Astrocyte (in vitro differentiated cells and primary cell): ENCODE measurements at regions not wholly inside any gene's neighbourhood (a gene's known extent, or its start where the extent isn't known, plus 50 kb on each side); places are given as distances from the start of the nearest gene placed in this dataset.
A peak's percentile ranks its signal among the peaks of the same experiment; 100 is the strongest.

Experiments
- DNase-seq: peaks from one replicate; pipeline ENCODE4 v3.0.0-alpha.2; 2010; ENCODE audit warnings: low read depth
- FAIRE-seq: peaks from 2 replicates; lab custom pipeline; 2011; peaks lifted over from hg19 to GRCh38; lab: Jason Lieb, UNC
- H2AFZ ChIP-seq: 2 replicates; pipeline ENCODE4 v1.6.0; 2012; ENCODE audit warnings: low read depth, low read length, inconsistent platforms
- H3K27ac ChIP-seq: 2 replicates; pipeline ENCODE4 v1.5.1; 2011; ENCODE audit warnings: low read depth, low read length, inconsistent platforms
- H3K27me3 ChIP-seq: 2 replicates; pipeline ENCODE4 v1.6.0; 2011; ENCODE audit warnings: low read length, inconsistent platforms; ENCODE audit not compliant: insufficient read depth
- H3K36me3 ChIP-seq: 2 replicates; pipeline ENCODE4 v1.5.1; 2011; ENCODE audit warnings: low read length, inconsistent platforms; ENCODE audit not compliant: insufficient read depth
- H3K4me1 ChIP-seq: 2 replicates; pipeline ENCODE4 v1.5.1; 2011; ENCODE audit warnings: low read length, inconsistent platforms; ENCODE audit not compliant: insufficient read depth
- H3K4me2 ChIP-seq: 2 replicates; pipeline ENCODE4 v1.6.0; 2012; ENCODE audit warnings: low read length, inconsistent platforms
- H3K4me3 ChIP-seq: 2 replicates; pipeline ENCODE4 v1.5.1; 2011; ENCODE audit warnings: low read depth, mild to moderate bottlenecking, low read length, inconsistent platforms; ENCODE audit not compliant: insufficient read depth
- H3K79me2 ChIP-seq: 2 replicates; pipeline ENCODE4 v1.6.0; 2012; ENCODE audit warnings: mild to moderate bottlenecking, low read length, inconsistent platforms; ENCODE audit not compliant: insufficient read depth
- H3K9ac ChIP-seq: 2 replicates; pipeline ENCODE4 v1.6.0; 2012; ENCODE audit warnings: mild to moderate bottlenecking, low read length, inconsistent platforms
- H3K9me3 ChIP-seq: 2 replicates; pipeline ENCODE4 v1.5.1; 2012; ENCODE audit warnings: low read depth, mild to moderate bottlenecking, low read length, inconsistent platforms; ENCODE audit not compliant: insufficient read depth
- H4K20me1 ChIP-seq: 2 replicates; pipeline ENCODE4 v1.6.0; 2012; ENCODE audit warnings: low read length, inconsistent platforms; ENCODE audit not compliant: insufficient read depth
- H3K27ac Mint-ChIP-seq: one replicate; pipeline ENCODE4 v1.8.0; 2021; ENCODE audit warnings: mild to moderate bottlenecking, mixed read lengths; ENCODE audit not compliant: unreplicated experiment
- H3K27me3 Mint-ChIP-seq: one replicate; pipeline ENCODE4 v1.8.0; 2021; ENCODE audit warnings: low read depth, mixed read lengths; ENCODE audit not compliant: unreplicated experiment
- H3K36me3 Mint-ChIP-seq: one replicate; pipeline ENCODE4 v1.8.0; 2021; ENCODE audit warnings: low read depth, mixed read lengths; ENCODE audit not compliant: unreplicated experiment
- H3K4me1 Mint-ChIP-seq: one replicate; pipeline ENCODE4 v1.8.0; 2021; ENCODE audit warnings: low read depth, mixed read lengths; ENCODE audit not compliant: unreplicated experiment
- H3K4me3 Mint-ChIP-seq: one replicate; pipeline ENCODE4 v1.8.0; 2021; ENCODE audit warnings: mild to moderate bottlenecking, moderate library complexity, mixed read lengths; ENCODE audit not compliant: unreplicated experiment
- H3K9me3 Mint-ChIP-seq: one replicate; pipeline ENCODE4 v1.8.0; 2021; ENCODE audit warnings: mild to moderate bottlenecking, mixed read lengths; ENCODE audit not compliant: unreplicated experiment
- CTCF ChIP-seq: IDR thresholded peaks from 2 replicates; pipeline ENCODE4 v1.5.1; 2011; ENCODE audit warnings: low read depth, mild to moderate bottlenecking, inconsistent platforms, low read length, moderate library complexity; ENCODE audit not compliant: insufficient read depth
- EZH2 ChIP-seq: IDR thresholded peaks from 2 replicates; pipeline ENCODE4 v1.6.1; 2012; ENCODE audit warnings: mild to moderate bottlenecking, low read length, inconsistent platforms; ENCODE audit not compliant: insufficient read depth

GRCh38 chr3:77906102-77906709 lies 866.3 kb downstream of the ROBO2 start:
- TF ChIP-seq EZH2 (no peak), CTCF (no peak)
- Histone ChIP-seq H3K4me2 (peak overlapping the region; percentile 19), H3K9me3 (no peaks in the 10 kb centered on the region), H4K20me1 (no peaks in the 10 kb centered on the region), H3K27me3 (no peaks in the 10 kb centered on the region), H3K4me3 (no peak overlapping the region), H3K27ac (peak overlapping the region; percentile 23), H3K79me2 (no peaks in the 10 kb centered on the region), H3K9ac (no peak overlapping the region), H3K4me1 (no peaks in the 10 kb centered on the region), H3K36me3 (no peaks in the 10 kb centered on the region), H2AFZ (no peak overlapping the region)
- Mint-ChIP-seq H3K4me3 (no peak overlapping the region), H3K27ac (no peak overlapping the region), H3K27me3 (no peaks in the 10 kb centered on the region), H3K4me1 (no peaks in the 10 kb centered on the region), H3K36me3 (no peaks in the 10 kb centered on the region), H3K9me3 (no peaks in the 10 kb centered on the region)
- DNase-seq (peak; percentile 51), FAIRE-seq (no peak)

DNA sequence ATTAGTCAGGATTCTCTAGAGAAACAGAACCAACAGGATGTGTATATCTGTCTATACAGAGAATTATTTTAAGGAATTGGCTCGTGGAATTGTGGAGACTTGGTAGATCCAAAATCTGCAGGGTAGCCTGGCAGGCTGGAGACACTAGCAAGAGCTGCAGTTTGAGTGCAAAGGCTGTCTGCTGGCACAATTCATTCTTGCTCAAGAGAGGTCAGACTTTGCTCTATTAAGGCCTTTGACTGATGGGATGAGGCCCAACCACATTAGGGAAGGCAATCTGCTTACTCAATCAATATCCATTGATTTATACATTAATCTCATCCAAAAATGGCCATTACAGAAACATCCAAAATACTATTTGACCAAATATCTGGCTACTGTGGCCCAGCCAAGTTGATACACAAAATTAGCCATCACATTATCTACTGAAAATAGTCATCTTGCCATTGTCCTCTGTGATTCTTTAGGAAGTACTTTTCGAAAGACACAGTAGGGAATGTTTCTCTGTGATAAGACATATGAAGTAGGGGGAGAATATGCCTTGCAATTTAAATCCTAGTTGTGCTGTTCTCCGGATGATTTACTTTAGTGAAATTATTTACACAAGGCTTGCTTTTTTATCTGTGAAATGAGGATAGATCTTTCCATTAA lies 873.8 kb downstream of the ROBO2 start:
- Mint-ChIP-seq H3K36me3 (no peaks in the 10 kb centered on the region), H3K4me3 (no peak overlapping the region), H3K9me3 (no peaks in the 10 kb centered on the region), H3K4me1 (no peaks in the 10 kb centered on the region), H3K27ac (no peak overlapping the region), H3K27me3 (no peaks in the 10 kb centered on the region)
- no peaks in the 10 kb centered on the region for H3K79me2 ChIP-seq
- no peaks in the 10 kb centered on the region for H3K9me3 ChIP-seq
- H3K27ac ChIP-seq = no peak overlapping the region
- H3K4me1 ChIP-seq = no peaks in the 10 kb centered on the region
- no peak overlapping the region for H3K9ac ChIP-seq
- no peak overlapping the region for H3K4me3 ChIP-seq
- no peaks in the 10 kb centered on the region for H3K27me3 ChIP-seq
- H3K4me2 ChIP-seq = no peak overlapping the region
- TF ChIP-seq CTCF = no peak
- TF ChIP-seq EZH2 = no peak
- DNase-seq (no peak), FAIRE-seq (no peak)
- no peaks in the 10 kb centered on the region for H3K36me3 ChIP-seq
- no peaks in the 10 kb centered on the region for H4K20me1 ChIP-seq
- no peak overlapping the region for H2AFZ ChIP-seq

- no peak overlapping the region for H2AFZ ChIP-seq
- Mint-ChIP-seq H3K27ac (no peak overlapping the region), H3K27me3 (no peaks in the 10 kb centered on the region), H3K9me3 (peaks cover 3% of the 10 kb centered on the region), H3K4me3 (no peak overlapping the region), H3K36me3 (no peaks in the 10 kb centered on the region), H3K4me1 (no peaks in the 10 kb centered on the region)
- H4K20me1 ChIP-seq = no peaks in the 10 kb centered on the region
- TF ChIP-seq CTCF (no peak), EZH2 (no peak)
- DNase-seq (no peak), FAIRE-seq (no peak)
- H3K27me3 ChIP-seq = no peaks in the 10 kb centered on the region
- no peak overlapping the region for H3K4me3 ChIP-seq
- no peak overlapping the region for H3K27ac ChIP-seq
- H3K9ac ChIP-seq = no peak overlapping the region
- H3K4me1 ChIP-seq = no peaks in the 10 kb centered on the region
- H3K9me3 ChIP-seq = no peaks in the 10 kb centered on the region
- no peaks in the 10 kb centered on the region for H3K79me2 ChIP-seq
- no peak overlapping the region for H3K4me2 ChIP-seq
- H3K36me3 ChIP-seq = no peaks in the 10 kb centered on the region
These were observed 875.4 kb downstream of the ROBO2 start for GRCh38 chr3:77915336-77915735.
